GM13977 (cell line): ENCODE measurements at regions not wholly inside any gene's neighbourhood (a gene's known extent, or its start where the extent isn't known, plus 50 kb on each side); places are given as distances from the start of the nearest gene placed in this dataset.
A peak's percentile ranks its signal among the peaks of the same experiment; 100 is the strongest.

ENCODE experiments used
- DNase-seq: peaks from one replicate; pipeline ENCODE4 v3.0.0; 2012; ENCODE audit warnings: low spot score
- in situ Hi-C: fragments of 300-500 bp; cut with MboI; formaldehyde crosslinking; loops from one replicate; pipeline ENCODE4 v1.12.0; 2022; ENCODE audit warnings: low sequenced_read_pairs, low pct_unique_long_range_greater_than_20kb, mixed read lengths, inconsistent platforms; ENCODE audit not compliant: unreplicated experiment
- TF ChIP-seq, protein P1 (sequence below): IDR thresholded peaks from 2 replicates; pipeline ENCODE4 v1.5.1; 2012; ENCODE audit warnings: mild to moderate bottlenecking, control low read depth; ENCODE audit not compliant: insufficient read depth; ENCODE audit errors: extremely low read depth, missing control alignments

DNA sequence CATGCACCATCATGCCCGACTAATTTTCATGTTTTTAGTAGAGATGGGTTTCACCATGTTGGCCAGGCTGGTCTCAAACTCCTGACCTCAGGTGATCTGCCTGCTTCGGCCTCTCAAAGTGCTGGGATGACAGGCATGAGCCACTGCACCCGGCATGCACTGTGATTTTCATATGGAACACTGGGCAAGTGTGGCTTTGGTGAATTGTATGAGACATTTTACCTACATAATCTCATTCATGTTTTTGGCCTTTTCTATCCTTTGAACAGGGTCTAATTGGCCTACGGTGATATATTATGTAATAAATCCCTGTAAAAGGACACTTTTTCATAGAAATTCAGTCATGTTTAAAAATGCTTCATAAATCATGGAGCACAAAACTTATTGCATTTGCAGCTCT lies 128.7 kb upstream of the SEMA6A start:
- DNase-seq: no peak
- TF ChIP-seq, protein P1, sequence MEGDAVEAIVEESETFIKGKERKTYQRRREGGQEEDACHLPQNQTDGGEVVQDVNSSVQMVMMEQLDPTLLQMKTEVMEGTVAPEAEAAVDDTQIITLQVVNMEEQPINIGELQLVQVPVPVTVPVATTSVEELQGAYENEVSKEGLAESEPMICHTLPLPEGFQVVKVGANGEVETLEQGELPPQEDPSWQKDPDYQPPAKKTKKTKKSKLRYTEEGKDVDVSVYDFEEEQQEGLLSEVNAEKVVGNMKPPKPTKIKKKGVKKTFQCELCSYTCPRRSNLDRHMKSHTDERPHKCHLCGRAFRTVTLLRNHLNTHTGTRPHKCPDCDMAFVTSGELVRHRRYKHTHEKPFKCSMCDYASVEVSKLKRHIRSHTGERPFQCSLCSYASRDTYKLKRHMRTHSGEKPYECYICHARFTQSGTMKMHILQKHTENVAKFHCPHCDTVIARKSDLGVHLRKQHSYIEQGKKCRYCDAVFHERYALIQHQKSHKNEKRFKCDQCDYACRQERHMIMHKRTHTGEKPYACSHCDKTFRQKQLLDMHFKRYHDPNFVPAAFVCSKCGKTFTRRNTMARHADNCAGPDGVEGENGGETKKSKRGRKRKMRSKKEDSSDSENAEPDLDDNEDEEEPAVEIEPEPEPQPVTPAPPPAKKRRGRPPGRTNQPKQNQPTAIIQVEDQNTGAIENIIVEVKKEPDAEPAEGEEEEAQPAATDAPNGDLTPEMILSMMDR: no peak
- in situ Hi-C loops: no loop called here

- in situ Hi-C loops: no loop called here
- DNase-seq: peak; percentile 24
- TF ChIP-seq, protein P1: no peak
These were observed 128.2 kb upstream of the SEMA6A start for GRCh38 chr5:116702776-116703175.

- DNase-seq: no peak
- TF ChIP-seq, protein P1: no peak
- in situ Hi-C loops: no loop called here
These were observed 124.7 kb upstream of the SEMA6A start for GRCh38 chr5:116699332-116699731.

GRCh38 chr5:116696366-116696765 lies 121.7 kb upstream of the SEMA6A start:
- in situ Hi-C loops: no loop called here
- DNase-seq: peak; percentile 25
- TF ChIP-seq, protein P1: no peak

GRCh38 chr5:116695681-116696080 lies 121.1 kb upstream of the SEMA6A start:
- no peak for DNase-seq
- TF ChIP-seq, protein P1: no peak
- in situ Hi-C loops: no loop called here

DNA sequence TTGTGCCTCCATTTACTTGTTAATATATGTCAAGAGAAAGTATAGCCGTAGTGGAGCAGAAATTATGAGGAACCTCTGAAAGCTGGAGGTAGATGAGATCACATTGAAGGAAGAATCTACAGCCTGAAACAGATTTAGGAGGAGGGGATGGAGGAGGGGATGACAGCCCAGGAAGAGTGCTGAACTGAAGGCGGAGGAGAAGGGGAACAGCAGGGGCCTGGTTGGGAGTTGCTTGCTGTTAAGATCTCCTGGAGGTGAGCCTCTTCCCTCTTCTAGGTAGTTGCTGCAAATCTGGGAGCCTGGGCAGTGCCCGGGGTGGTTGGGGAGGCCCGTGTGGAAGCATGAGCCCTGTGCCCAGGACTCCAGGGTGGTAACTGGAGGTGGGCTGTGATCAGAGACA lies 111.8 kb upstream of the SEMA6A start:
- DNase-seq: no peak
- in situ Hi-C loops: no loop called here
- TF ChIP-seq, protein P1: no peak

GRCh38 chr5:116685931-116686330 lies 111.3 kb upstream of the SEMA6A start:
- in situ Hi-C loops: no loop called here
- DNase-seq: no peak
- TF ChIP-seq, protein P1: no peak
